ENCODE measurements at regions not wholly inside any gene's neighbourhood (a gene's known extent, or its start where the extent isn't known, plus 50 kb on each side); places are given as distances from the start of the nearest gene placed in this dataset.

GRCh38 chr15:91556926-91557325 lies 296.6 kb upstream of the SLCO3A1 start:
- DNase-seq (ENCODE audit: low read depth, low spot score) (no peak), ATAC-seq (no peak)
- no peaks in the 10 kb centered on the region for H3K36me3 ChIP-seq (ENCODE audit: control insufficient read depth in 1 of 2, insufficient read depth in 2 of 2, low read length in 2 of 2)
- CTCF ChIA-PET, result no interaction called here
- H2AFZ ChIP-seq (ENCODE audit: low read depth, low read length, poor library complexity, severe bottlenecking), result no peak overlapping the region
- no peak overlapping the region for H3K4me2 ChIP-seq (ENCODE audit: low read length)
- H4K20me1 ChIP-seq (ENCODE audit: insufficient read depth), result no peaks in the 10 kb centered on the region
- H3K4me1 ChIP-seq (ENCODE audit: control insufficient read depth in 1 of 2, insufficient read depth in 2 of 2, low read length in 2 of 2), result no peaks in the 10 kb centered on the region
- no peak overlapping the region for H3K27ac ChIP-seq (ENCODE audit: low read depth, low read length)
- BruUV-seq (replicated peaks), result no TSS peak
- intact Hi-C loops (cut with micrococcal nuclease), result no loop called here
- no peaks in the 10 kb centered on the region for H3K79me2 ChIP-seq (ENCODE audit: insufficient read depth, low read length)
- H3K9me3 ChIP-seq (ENCODE audit: control insufficient read depth in 1 of 2, insufficient read depth in 1 of 2, low read depth in 1 of 2, low read length in 2 of 2), result no peaks in the 10 kb centered on the region
- H3K27me3 ChIP-seq (ENCODE audit: insufficient read depth, low read length), result peaks cover 33% of the 10 kb centered on the region
- RAD21 ChIA-PET (ENCODE audit: low non-redundant PET in 1 of 2, low total read pairs in 2 of 2, uncharacterized antibody in 2 of 2, unreplicated experiment in 2 of 2), result no interaction called here
- no peaks in the 10 kb centered on the region for H3K9me2 ChIP-seq (ENCODE audit: insufficient read depth)
- no peak overlapping the region for H3K9ac ChIP-seq (ENCODE audit: low read length)
- TF ChIP-seq CBX3 (IDR thresholded peaks at IDR 0.05; ENCODE audit: low read depth), result no peak
- no peak for TF ChIP-seq CTCF (IDR thresholded peaks at IDR 0.05 in 2 of 3, conservative IDR thresholded peaks at IDR 0.05 in 1 of 3; ENCODE audit: borderline replicate concordance in 1 of 3, insufficient read depth in 1 of 3, low read depth in 2 of 3, low read length in 2 of 3)
- no peak for TF ChIP-seq ZFX (IDR thresholded peaks at IDR 0.05)
- no peak for TF ChIP-seq SRF (IDR thresholded peaks at IDR 0.05; ENCODE audit: low read depth)
- TF ChIP-seq ELF1 (IDR thresholded peaks at IDR 0.05; ENCODE audit: borderline replicate concordance, low read depth), result no peak
- no peak for TF ChIP-seq FOSL1 (IDR thresholded peaks at IDR 0.05; ENCODE audit: low read depth)
- TF ChIP-seq TCF7L2 (IDR thresholded peaks at IDR 0.05; ENCODE audit: borderline replicate concordance, extremely low read depth, insufficient read depth, insufficient read length), result no peak
- TF ChIP-seq MAX (IDR thresholded peaks at IDR 0.05), result no peak
- TF ChIP-seq EZH2phosphoT487 (IDR thresholded peaks at IDR 0.05; ENCODE audit: borderline replicate concordance), result no peak
- no peak for TF ChIP-seq RAD21 (IDR thresholded peaks at IDR 0.05; ENCODE audit: low read depth)
- TF ChIP-seq SIN3A (IDR thresholded peaks at IDR 0.05; ENCODE audit: low read depth), result no peak
- TF ChIP-seq CEBPB (IDR thresholded peaks at IDR 0.05; ENCODE audit: low read depth), result no peak
- no peak for TF ChIP-seq EZH2 (IDR thresholded peaks at IDR 0.05)
- TF ChIP-seq POLR2AphosphoS5 (IDR thresholded peaks at IDR 0.05; ENCODE audit: low read depth, low read length), result no peak
- TF ChIP-seq YY1 (IDR thresholded peaks at IDR 0.05; ENCODE audit: extremely low read depth, insufficient replicate concordance, low read depth, low read length), result no peak
- no peak for TF ChIP-seq ZBTB33 (IDR thresholded peaks at IDR 0.05; ENCODE audit: extremely low read depth, insufficient replicate concordance, low read length)
- no peak overlapping the region for H3K4me3 ChIP-seq (replicated peaks in 1 of 2; ENCODE audit: low read depth in 1 of 2, low read length in 2 of 2)
- POLR2A ChIA-PET, result interaction anchor here (0.5 kb wide), 1 partner anchor 634 kb away, joined by 3 read pairs; no protein-coding TSS in a partner anchor

All from HCT116 (cell line).